ENCODE measurements at regions not wholly inside any gene's neighbourhood (a gene's known extent, or its start where the extent isn't known, plus 50 kb on each side); places are given as distances from the start of the nearest gene placed in this dataset.
"Not testable (repeated sequence)": the region's sequence is repeated elsewhere in the genome, so short reads cannot be mapped to it uniquely, and the experiment has no call there.

GRCh38 chr12:9415898-9416297 lies 191.8 kb downstream of the KLRB1 start:
- not testable (repeated sequence) for TF ChIP-seq RAD21, YY1, JUND, FOXA2 (IDR thresholded peaks at IDR 0.05)
- TF ChIP-seq, protein P1, sequence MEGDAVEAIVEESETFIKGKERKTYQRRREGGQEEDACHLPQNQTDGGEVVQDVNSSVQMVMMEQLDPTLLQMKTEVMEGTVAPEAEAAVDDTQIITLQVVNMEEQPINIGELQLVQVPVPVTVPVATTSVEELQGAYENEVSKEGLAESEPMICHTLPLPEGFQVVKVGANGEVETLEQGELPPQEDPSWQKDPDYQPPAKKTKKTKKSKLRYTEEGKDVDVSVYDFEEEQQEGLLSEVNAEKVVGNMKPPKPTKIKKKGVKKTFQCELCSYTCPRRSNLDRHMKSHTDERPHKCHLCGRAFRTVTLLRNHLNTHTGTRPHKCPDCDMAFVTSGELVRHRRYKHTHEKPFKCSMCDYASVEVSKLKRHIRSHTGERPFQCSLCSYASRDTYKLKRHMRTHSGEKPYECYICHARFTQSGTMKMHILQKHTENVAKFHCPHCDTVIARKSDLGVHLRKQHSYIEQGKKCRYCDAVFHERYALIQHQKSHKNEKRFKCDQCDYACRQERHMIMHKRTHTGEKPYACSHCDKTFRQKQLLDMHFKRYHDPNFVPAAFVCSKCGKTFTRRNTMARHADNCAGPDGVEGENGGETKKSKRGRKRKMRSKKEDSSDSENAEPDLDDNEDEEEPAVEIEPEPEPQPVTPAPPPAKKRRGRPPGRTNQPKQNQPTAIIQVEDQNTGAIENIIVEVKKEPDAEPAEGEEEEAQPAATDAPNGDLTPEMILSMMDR (IDR thresholded peaks at IDR 0.05; ENCODE audit: low read depth, low read length, missing input control): not testable (repeated sequence)
- TF ChIP-seq, protein P2, sequence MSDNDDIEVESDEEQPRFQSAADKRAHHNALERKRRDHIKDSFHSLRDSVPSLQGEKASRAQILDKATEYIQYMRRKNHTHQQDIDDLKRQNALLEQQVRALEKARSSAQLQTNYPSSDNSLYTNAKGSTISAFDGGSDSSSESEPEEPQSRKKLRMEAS (IDR thresholded peaks at IDR 0.05): not testable (repeated sequence)
